ENCODE measurements at regions not wholly inside any gene's neighbourhood (a gene's known extent, or its start where the extent isn't known, plus 50 kb on each side); places are given as distances from the start of the nearest gene placed in this dataset.
"Not testable (repeated sequence)": the region's sequence is repeated elsewhere in the genome, so short reads cannot be mapped to it uniquely, and the experiment has no call there.

GRCh38 chr17:83192161-83192788 is 112.9 kb downstream of the METRNL start:
- no peak for DNase-seq

DNA sequence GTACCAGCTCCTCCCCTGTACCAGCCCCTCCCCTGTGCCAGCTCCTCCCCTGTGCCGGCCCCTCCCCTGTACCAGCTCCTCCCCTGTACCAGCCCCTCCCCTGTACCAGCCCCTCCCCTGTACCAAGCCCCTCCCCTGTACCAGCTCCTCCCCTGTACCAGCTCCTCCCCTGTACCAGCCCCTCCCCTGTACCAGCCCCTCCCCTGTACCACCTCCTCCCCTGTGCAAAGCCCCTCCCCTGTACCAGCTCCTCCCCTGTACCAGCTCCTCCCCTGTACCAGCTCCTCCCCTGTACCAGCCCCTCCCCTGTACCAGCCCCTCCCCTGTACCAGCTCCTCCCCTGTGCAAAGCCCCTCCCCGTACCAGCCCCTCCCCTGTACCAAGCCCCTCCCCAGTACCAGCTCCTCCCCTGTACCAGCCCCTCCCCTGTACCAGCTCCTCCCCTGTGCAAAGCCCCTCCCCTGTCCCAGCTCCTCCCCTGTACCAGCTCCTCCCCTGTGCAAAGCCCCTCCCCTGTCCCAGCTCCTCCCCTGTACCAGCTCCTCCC is 113.5 kb downstream of the METRNL start:
- not testable (repeated sequence) for DNase-seq

GRCh38 chr17:83193336-83194185 is 114.2 kb downstream of the METRNL start:
- DNase-seq = no peak

GRCh38 chr17:83194186-83194561 is 114.8 kb downstream of the METRNL start:
- DNase-seq = no peak

- no peak for DNase-seq
These were observed 115.4 kb downstream of the METRNL start for GRCh38 chr17:83194761-83195329.

- no peak for DNase-seq
These were observed 116.1 kb downstream of the METRNL start for GRCh38 chr17:83195330-83196023.

GRCh38 chr17:83196024-83196365 is 116.6 kb downstream of the METRNL start:
- no peak for DNase-seq

- no peak for DNase-seq
These were observed 117.0 kb downstream of the METRNL start for GRCh38 chr17:83196366-83196765.

GRCh38 chr17:83196973-83197880 is 117.8 kb downstream of the METRNL start:
- no peak for DNase-seq

GRCh38 chr17:83198366-83199341 is 119.2 kb downstream of the METRNL start:
- no peak for DNase-seq

DNA sequence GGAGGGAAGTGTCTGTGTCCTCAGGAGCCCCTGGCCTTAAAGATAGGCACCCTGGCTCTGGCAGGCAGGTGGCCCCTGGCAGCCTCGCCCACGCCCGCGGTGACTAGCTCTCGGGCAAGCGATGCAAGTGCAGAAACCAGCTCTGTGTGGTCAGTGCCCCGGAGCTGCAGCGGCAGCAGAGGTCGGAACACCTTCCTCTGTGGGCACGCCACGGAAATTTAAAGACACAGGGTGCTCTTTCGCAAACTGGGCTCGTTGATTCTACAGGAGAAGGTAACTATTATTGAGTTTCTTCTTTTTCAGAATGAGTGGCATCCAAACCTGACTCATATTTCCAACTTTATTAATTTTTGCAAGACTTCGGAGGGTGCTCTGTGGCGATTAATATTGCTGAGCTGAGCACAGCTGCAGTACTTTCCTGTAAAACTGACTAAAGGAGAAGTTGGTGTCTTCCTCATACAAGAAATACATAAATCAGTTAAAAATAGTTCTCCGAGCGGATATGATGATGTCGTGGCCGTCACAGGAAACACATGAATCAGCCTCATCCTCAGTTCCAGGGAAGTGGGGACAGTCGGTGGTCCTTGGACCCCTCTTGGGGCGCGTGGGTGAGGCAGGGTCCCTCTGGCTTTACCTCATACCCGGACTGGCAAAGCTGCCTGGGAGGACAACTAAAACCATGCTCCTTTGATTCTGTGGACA is 120.2 kb downstream of the METRNL start:
- no peak for DNase-seq

GRCh38 chr17:83200231-83200699 is 120.9 kb downstream of the METRNL start:
- no peak for DNase-seq

GRCh38 chr17:83200751-83201150 is 121.3 kb downstream of the METRNL start:
- DNase-seq = no peak

GRCh38 chr17:83201206-83202001 is 122.0 kb downstream of the METRNL start:
- DNase-seq = no peak

DNA sequence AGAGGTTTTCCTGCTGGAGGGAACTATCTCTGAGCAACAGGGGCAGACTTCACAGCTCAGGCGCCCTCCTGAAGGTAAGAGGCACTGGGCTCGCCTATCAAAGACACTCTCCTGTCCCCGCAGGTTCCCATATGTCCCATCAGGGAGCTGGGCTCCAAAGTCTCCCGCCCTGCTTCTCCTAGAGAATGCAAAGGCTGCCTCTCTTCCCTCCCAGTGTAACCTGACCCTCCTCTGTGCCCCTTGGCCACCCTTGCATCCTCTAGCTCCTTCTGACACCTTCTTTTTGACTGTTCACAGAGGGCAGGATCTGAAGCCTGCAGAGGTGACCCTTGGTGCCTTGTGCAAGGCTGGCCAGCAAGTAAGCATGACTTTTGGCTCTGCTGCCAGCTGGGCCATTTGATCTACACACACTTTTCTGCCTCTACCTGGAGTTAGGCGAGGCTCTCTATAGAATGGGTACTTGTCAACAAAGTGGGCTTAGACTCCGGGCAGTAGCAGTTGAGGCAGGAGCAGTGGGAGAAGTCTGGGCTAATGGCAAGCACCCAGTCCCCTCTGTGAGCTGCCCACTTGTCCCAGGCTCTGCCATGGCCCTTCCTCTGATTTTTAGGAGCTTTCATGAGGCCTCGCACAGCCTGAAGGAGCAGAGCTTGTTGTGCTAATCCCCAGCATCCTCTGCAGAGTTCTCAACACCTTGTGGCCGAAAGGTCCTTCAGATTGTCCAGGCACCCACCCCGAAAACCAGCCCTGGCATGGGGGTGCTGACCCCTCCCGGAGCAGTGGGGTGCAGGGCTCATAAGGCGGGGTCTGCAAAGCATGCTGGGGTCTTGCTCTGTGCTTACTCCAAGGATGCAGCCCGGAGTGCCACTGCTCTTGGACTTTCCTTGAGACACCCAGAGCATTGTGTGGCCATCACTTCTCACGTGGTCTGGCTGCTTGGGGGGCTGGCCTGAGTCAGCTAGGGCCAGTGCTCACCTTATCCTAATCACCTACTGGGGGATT is 122.9 kb downstream of the METRNL start:
- DNase-seq = no peak

GRCh38 chr17:83203073-83203471 is 123.7 kb downstream of the METRNL start:
- DNase-seq = no peak

DNA sequence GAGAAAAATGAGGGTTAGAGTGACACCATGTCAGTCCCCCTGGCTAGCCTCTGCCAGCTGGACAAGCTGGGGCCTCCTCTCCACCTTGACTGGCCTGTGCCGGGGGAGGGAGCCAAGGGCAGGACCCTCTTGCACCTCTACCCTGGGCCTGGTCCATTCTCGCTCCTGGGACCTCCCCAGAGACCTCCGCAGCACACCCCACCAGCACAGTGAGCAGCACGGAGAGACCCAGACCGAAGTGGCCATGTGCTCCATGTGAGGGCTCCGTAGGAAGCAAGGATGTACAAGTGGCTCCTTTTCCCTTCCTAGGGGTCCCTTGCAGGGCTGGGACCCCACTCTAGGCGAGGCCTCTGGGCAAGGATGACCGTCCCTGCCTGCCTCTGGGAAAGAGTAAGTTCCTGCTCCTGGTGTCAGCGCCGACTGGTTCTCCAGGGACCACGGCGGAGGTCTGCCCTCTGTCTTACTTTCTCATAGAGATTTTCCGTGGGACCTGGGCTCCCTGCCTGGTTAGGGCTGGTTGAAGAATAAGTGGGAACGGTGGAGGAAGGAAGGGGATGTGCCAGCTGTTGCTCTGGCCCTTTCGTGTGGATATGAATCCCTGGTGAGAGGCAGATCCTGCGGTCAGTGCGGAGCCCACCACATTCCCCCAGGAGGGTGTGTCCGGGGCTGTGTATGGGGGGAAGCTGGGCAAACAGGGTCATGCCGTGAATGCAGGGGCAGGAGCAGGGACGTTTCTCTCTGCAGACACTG is 124.2 kb downstream of the METRNL start:
- no peak for DNase-seq
